Neuronal stem cell (in vitro differentiated cells): ENCODE measurements at regions not wholly inside any gene's neighbourhood (a gene's known extent, or its start where the extent isn't known, plus 50 kb on each side); places are given as distances from the start of the nearest gene placed in this dataset.

Experiments
- DNase-seq: peaks from one replicate; pipeline ENCODE4 v3.0.0-alpha.2; 2013; ENCODE audit warnings: low spot score
- H2AFZ ChIP-seq: one replicate; pipeline ENCODE4 v1.6.1; 2013; ENCODE audit warnings: mild to moderate bottlenecking, low read length, inconsistent platforms
- H2AK5ac ChIP-seq: 2 replicates; pipeline ENCODE4 v1.6.1; 2013; ENCODE audit warnings: low read depth, mild to moderate bottlenecking, inconsistent platforms, low read length, moderate library complexity, mixed read lengths
- H2BK120ac ChIP-seq: 2 replicates; pipeline ENCODE4 v1.6.1; 2013; ENCODE audit warnings: low read depth, mild to moderate bottlenecking, inconsistent platforms, low read length, moderate library complexity, mixed read lengths
- H2BK12ac ChIP-seq: one replicate; pipeline ENCODE4 v1.6.1; 2013; ENCODE audit warnings: low read length, inconsistent platforms
- H2BK15ac ChIP-seq: 2 replicates; pipeline ENCODE4 v1.6.1; 2013; ENCODE audit warnings: mild to moderate bottlenecking, low read length, inconsistent platforms, mixed read lengths
- H2BK5ac ChIP-seq: one replicate; pipeline ENCODE4 v1.6.1; 2013; ENCODE audit warnings: inconsistent platforms, mild to moderate bottlenecking, low read length, moderate library complexity
- H3K14ac ChIP-seq: one replicate; pipeline ENCODE4 v1.6.1; 2013; ENCODE audit warnings: low read length, inconsistent platforms
- H3K18ac ChIP-seq: 2 replicates; pipeline ENCODE4 v1.6.1; 2013; ENCODE audit warnings: low read length, inconsistent platforms
- H3K23ac ChIP-seq: 2 replicates; pipeline ENCODE4 v1.6.1; 2013; ENCODE audit warnings: low read depth, mild to moderate bottlenecking, mixed read lengths, low read length, inconsistent platforms; ENCODE audit not compliant: poor library complexity
- H3K27ac ChIP-seq: replicated peaks from 3 replicates; pipeline ENCODE4 v1.5.1; 2013; ENCODE audit warnings: low read length, inconsistent platforms
- H3K27me3 ChIP-seq, 3 experiments: 2 replicates each; pipeline ENCODE4 v1.6.1; 2013; ENCODE audit warnings: low read length in 3 of 3, mild to moderate bottlenecking in 2 of 3, inconsistent platforms in 1 of 3, low read depth in 1 of 3, mixed read lengths in 1 of 3, moderate library complexity in 1 of 3; ENCODE audit not compliant: control insufficient read depth in 3 of 3, insufficient read depth in 3 of 3
- H3K36me3 ChIP-seq, 2 donors: replicated peaks in 1 of 2; 2 replicates each; pipeline ENCODE4 v1.6.1; 2013; ENCODE audit warnings: low read length in 2 of 2; ENCODE audit not compliant: control insufficient read depth in 2 of 2, insufficient read depth in 2 of 2
- H3K4ac ChIP-seq: 2 replicates; pipeline ENCODE4 v1.6.1; 2013; ENCODE audit warnings: inconsistent platforms, mild to moderate bottlenecking, low read length, moderate library complexity
- H3K4me1 ChIP-seq, 2 donors: 1 replicate in 1 of 2; 2 replicates in 1 of 2; pipeline ENCODE4 v1.6.1; 2013; ENCODE audit warnings: low read length in 2 of 2, low read depth in 1 of 2; ENCODE audit not compliant: control insufficient read depth in 2 of 2, insufficient read depth in 1 of 2
- H3K4me2 ChIP-seq: one replicate; pipeline ENCODE4 v1.6.1; 2013; ENCODE audit warnings: mild to moderate bottlenecking, low read length, inconsistent platforms; ENCODE audit not compliant: insufficient read depth, poor library complexity, severe bottlenecking
- H3K4me3 ChIP-seq, 2 donors: 2 replicates each; pipeline ENCODE4 v1.5.1; 2013; ENCODE audit warnings: low read length in 2 of 2, mild to moderate bottlenecking in 2 of 2, inconsistent platforms in 1 of 2, moderate library complexity in 1 of 2
- H3K79me1 ChIP-seq: one replicate; pipeline ENCODE4 v1.6.1; 2013; ENCODE audit warnings: low read depth, mild to moderate bottlenecking, inconsistent platforms, low read length, moderate library complexity
- H3K9ac ChIP-seq: one replicate; pipeline ENCODE4 v1.6.1; 2013; ENCODE audit warnings: mild to moderate bottlenecking, low read depth, low read length, inconsistent platforms; ENCODE audit not compliant: poor library complexity
- H3K9me3 ChIP-seq, 2 donors: replicated peaks in 1 of 2; 2 replicates each; pipeline versions ENCODE3 to v1.6.1; 2013; ENCODE audit warnings: low read length in 2 of 2, mild to moderate bottlenecking in 2 of 2, inconsistent platforms in 1 of 2, low read depth in 1 of 2, mixed read lengths in 1 of 2, moderate library complexity in 1 of 2; ENCODE audit not compliant: control insufficient read depth in 2 of 2, insufficient read depth in 1 of 2
- H4K8ac ChIP-seq: one replicate; pipeline ENCODE4 v1.6.1; 2013; ENCODE audit warnings: low read depth, mild to moderate bottlenecking, inconsistent platforms, low read length, moderate library complexity
- H4K91ac ChIP-seq: one replicate; pipeline ENCODE4 v1.6.1; 2013; ENCODE audit warnings: low read length, low read depth, mild to moderate bottlenecking, inconsistent platforms; ENCODE audit not compliant: poor library complexity
- WGBS, 2 donors: extraction: QIAGEN DNeasy Blood & Tissue Kit; methylation state at CpG; one replicate each; pipeline ENCODE4 v1.1.7; 2013; ENCODE audit warnings: missing lambda C conversion rate in 2 of 2, mixed read lengths in 1 of 2; ENCODE audit not compliant: insufficient read length in 2 of 2, insufficient replicate concordance in 1 of 2; ENCODE audit errors: extremely low coverage in 2 of 2; 5-methylcytosine and 5-hydroxymethylcytosine counted together

DNA sequence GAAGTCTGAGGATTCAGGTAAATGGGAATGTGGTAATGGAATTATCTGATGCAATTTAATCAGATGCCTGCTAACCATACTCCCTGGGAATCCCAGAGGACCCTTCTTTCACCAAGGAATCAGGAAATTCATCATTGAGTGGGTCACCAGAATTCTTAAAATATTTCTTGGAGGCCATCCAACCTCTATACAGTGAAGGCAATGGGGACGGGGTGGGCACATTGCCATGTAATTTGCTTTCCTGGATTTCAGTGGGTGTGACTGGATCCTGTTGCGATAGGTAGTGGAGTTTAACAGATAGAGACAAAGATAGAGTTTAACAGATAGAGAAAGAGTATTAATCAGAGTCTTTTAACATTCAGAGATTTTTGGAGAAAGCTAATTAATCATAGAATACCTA lies 394.4 kb downstream of the DAD1 start:
- no peaks in the 10 kb centered on the region for H3K79me1 ChIP-seq
- no peak for DNase-seq
- no peak overlapping the region for H2BK5ac ChIP-seq
- H3K23ac ChIP-seq = no peak overlapping the region
- no peak overlapping the region for H3K27ac ChIP-seq
- H3K14ac ChIP-seq = no peak overlapping the region
- H3K27me3 ChIP-seq = no peaks in the 10 kb centered on the region
- no peaks in the 10 kb centered on the region for H3K4me1 ChIP-seq
- H2AFZ ChIP-seq = no peak overlapping the region
- no peak overlapping the region for H3K9ac ChIP-seq
- H4K91ac ChIP-seq = no peak overlapping the region
- H2BK15ac ChIP-seq = no peak overlapping the region
- H3K4me2 ChIP-seq = no peak overlapping the region
- no peak overlapping the region for H3K18ac ChIP-seq
- no peak overlapping the region for H3K4me3 ChIP-seq
- no peak overlapping the region for H2AK5ac ChIP-seq
- no peaks in the 10 kb centered on the region for H3K36me3 ChIP-seq
- no peak overlapping the region for H3K4ac ChIP-seq
- no peak overlapping the region for H2BK120ac ChIP-seq
- no peak overlapping the region for H2BK12ac ChIP-seq
- H3K9me3 ChIP-seq = no peaks in the 10 kb centered on the region
- no CpG with 5 or more reads among the region's 2 CpGs for WGBS, 2 donors
- H4K8ac ChIP-seq = no peak overlapping the region

GRCh38 chr14:22190411-22191191 lies 398.4 kb downstream of the DAD1 start:
- no peak overlapping the region for H3K4me3 ChIP-seq
- H3K27ac ChIP-seq = no peak overlapping the region
- H2AFZ ChIP-seq = no peak overlapping the region
- DNase-seq = no peak
- H2AK5ac ChIP-seq = no peak overlapping the region
- no peaks in the 10 kb centered on the region for H3K36me3 ChIP-seq
- no peaks in the 10 kb centered on the region for H3K9me3 ChIP-seq
- no peak overlapping the region for H2BK5ac ChIP-seq
- no peak overlapping the region for H2BK120ac ChIP-seq
- H3K4ac ChIP-seq = no peak overlapping the region
- no peak overlapping the region for H3K23ac ChIP-seq
- no peak overlapping the region for H3K4me2 ChIP-seq
- no peak overlapping the region for H4K91ac ChIP-seq
- peak overlapping the region; percentile 56 for H3K14ac ChIP-seq
- H3K4me1 ChIP-seq = no peaks in the 10 kb centered on the region
- WGBS, 2 donors = no CpG with 5 or more reads among the region's 10 CpGs
- H3K27me3 ChIP-seq = no peaks in the 10 kb centered on the region
- H3K9ac ChIP-seq = no peak overlapping the region
- H3K18ac ChIP-seq = no peak overlapping the region
- no peaks in the 10 kb centered on the region for H3K79me1 ChIP-seq
- H4K8ac ChIP-seq = no peak overlapping the region
- no peak overlapping the region for H2BK15ac ChIP-seq
- no peak overlapping the region for H2BK12ac ChIP-seq

DNA sequence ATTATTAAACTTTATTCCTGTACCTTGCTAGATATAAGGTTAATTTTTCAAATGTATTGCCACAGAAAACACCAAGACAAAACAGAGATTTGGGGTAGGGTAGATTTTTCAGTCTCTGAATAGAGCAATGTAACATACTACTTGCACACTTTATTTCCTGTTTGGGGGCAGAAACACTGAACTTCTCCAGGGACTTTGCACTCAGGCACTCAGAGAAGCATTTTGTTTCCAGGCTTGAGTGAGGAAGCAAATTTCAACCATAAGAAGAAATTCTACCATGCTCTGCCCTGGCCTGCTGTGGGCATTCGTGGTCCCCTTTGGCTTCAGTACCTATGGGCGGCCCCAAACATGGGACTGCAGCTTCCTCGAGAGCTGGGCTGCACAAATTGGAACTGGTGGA lies 399.1 kb downstream of the DAD1 start:
- no peak overlapping the region for H2BK5ac ChIP-seq

GRCh38 chr14:22188318-22188717 lies 400.7 kb downstream of the DAD1 start:
- no peaks in the 10 kb centered on the region for H3K79me1 ChIP-seq
- WGBS, 2 donors = 100% methylated on average over 1 of the region's 4 CpGs; no CpG with 5 or more reads in 1 of the 2 donors

More for the DNA sequence above, 399.1 kb downstream of the DAD1 start:
- no peak overlapping the region for H2BK15ac ChIP-seq
- H3K4me3 ChIP-seq = no peak overlapping the region
- no peaks in the 10 kb centered on the region for H3K9me3 ChIP-seq
- no peaks in the 10 kb centered on the region for H3K79me1 ChIP-seq
- H3K18ac ChIP-seq = no peak overlapping the region
- H2BK12ac ChIP-seq = no peak overlapping the region
- H2AFZ ChIP-seq = no peak overlapping the region
- no peak overlapping the region for H3K27ac ChIP-seq
- no peak overlapping the region for H3K14ac ChIP-seq
- H3K9ac ChIP-seq = no peak overlapping the region
- DNase-seq = no peak
- no peak overlapping the region for H3K4ac ChIP-seq
- no peak overlapping the region for H3K4me2 ChIP-seq
- H4K8ac ChIP-seq = no peak overlapping the region
- no peak overlapping the region for H3K23ac ChIP-seq
- H2BK120ac ChIP-seq = no peak overlapping the region
- WGBS, 2 donors = no CpG with 5 or more reads among the region's 3 CpGs
- no peaks in the 10 kb centered on the region for H3K36me3 ChIP-seq
- no peaks in the 10 kb centered on the region for H3K4me1 ChIP-seq
- no peaks in the 10 kb centered on the region for H3K27me3 ChIP-seq
- no peak overlapping the region for H2AK5ac ChIP-seq
- H4K91ac ChIP-seq = no peak overlapping the region

More at GRCh38 chr14:22188318-22188717, 400.7 kb downstream of the DAD1 start:
- no peak overlapping the region for H4K8ac ChIP-seq
- no peak overlapping the region for H3K4me2 ChIP-seq
- H3K9ac ChIP-seq = no peak overlapping the region
- no peaks in the 10 kb centered on the region for H3K4me1 ChIP-seq
- no peak overlapping the region for H2BK5ac ChIP-seq
- H3K9me3 ChIP-seq = no peaks in the 10 kb centered on the region
- no peak overlapping the region for H3K18ac ChIP-seq
- no peaks in the 10 kb centered on the region for H3K27me3 ChIP-seq
- H3K14ac ChIP-seq = no peak overlapping the region
- H2AK5ac ChIP-seq = no peak overlapping the region
- H2BK120ac ChIP-seq = no peak overlapping the region
- no peak overlapping the region for H2BK12ac ChIP-seq
- no peak overlapping the region for H3K27ac ChIP-seq
- H3K4me3 ChIP-seq = no peak overlapping the region
- no peak overlapping the region for H3K4ac ChIP-seq
- H4K91ac ChIP-seq = no peak overlapping the region
- H3K36me3 ChIP-seq = no peaks in the 10 kb centered on the region
- H2BK15ac ChIP-seq = no peak overlapping the region
- no peak overlapping the region for H3K23ac ChIP-seq
- DNase-seq = no peak
- H2AFZ ChIP-seq = no peak overlapping the region
